Upper lobe of left lung (tissue), 6 donors: ENCODE measurements at regions not wholly inside any gene's neighbourhood (a gene's known extent, or its start where the extent isn't known, plus 50 kb on each side); places are given as distances from the start of the nearest gene placed in this dataset.

Source experiments
- ATAC-seq, 2 donors: fragments of 200-7000 bp; cut with Tn5 transposase; one replicate each; pipeline ENCODE4 v1.9.1; 2022; ENCODE audit warnings: mild to moderate bottlenecking in 2 of 2, moderate library complexity in 2 of 2; ENCODE audit not compliant: low FRiP score in 2 of 2
- DNase-seq, 2 donors: peaks; one replicate each; pipeline ENCODE4 v3.0.0-alpha.2; 2019 to 2020
- H3K27ac ChIP-seq, 4 donors: fragments of 200-600 bp; sonication (generic); one replicate each; pipeline ENCODE4 v1.5.1; 2016 to 2019
- H3K27me3 ChIP-seq, 4 donors: fragments of 200-600 bp; sonication (generic); one replicate each; pipeline ENCODE4 v1.5.1; 2017 to 2019
- H3K36me3 ChIP-seq, 4 donors: fragments of 200-600 bp; sonication (generic); one replicate each; pipeline ENCODE4 v1.5.1; 2016 to 2019
- H3K4me1 ChIP-seq, 4 donors: fragments of 200-600 bp; sonication (generic); one replicate each; pipeline ENCODE4 v1.5.1; 2018 to 2019
- H3K4me3 ChIP-seq, 4 donors: fragments of 200-600 bp; sonication (generic); one replicate each; pipeline ENCODE4 v1.5.1; 2017 to 2019; ENCODE audit warnings: mild to moderate bottlenecking in 2 of 4, moderate library complexity in 1 of 4
- H3K9me3 ChIP-seq, 4 donors: fragments of 200-600 bp; sonication (generic); one replicate each; pipeline ENCODE4 v1.5.1; 2018 to 2019
- EP300 ChIP-seq, 4 donors: sonication (generic); formaldehyde crosslinking; IDR thresholded peaks; one replicate each; pipeline ENCODE4 v1.5.1; 2017; ENCODE audit warnings: antibody characterized with exemption in 4 of 4, control low read depth in 2 of 4
- POLR2A ChIP-seq, 4 donors: fragments of 450-650 bp; IDR thresholded peaks; one replicate each; pipeline ENCODE4 v1.5.1; 2016 to 2017; ENCODE audit warnings: antibody characterized with exemption in 4 of 4, mild to moderate bottlenecking in 2 of 4
- POLR2AphosphoS5 ChIP-seq, 2 donors: sonication (generic); formaldehyde crosslinking; IDR thresholded peaks; one replicate each; pipeline ENCODE4 v1.5.1; 2017; ENCODE audit warnings: antibody characterized with exemption in 2 of 2
- WGBS, 2 donors: methylation state at CpG; one replicate each; pipeline ENCODE4 v1.1.5; 2017 to 2018; 5-methylcytosine and 5-hydroxymethylcytosine counted together
- TF ChIP-seq, protein P1 (sequence below), 6 experiments: fragments of 450-650 bp in 4 of 6; fragments of 200-600 bp in 2 of 6; sonication (generic) in 2 of 6; IDR thresholded peaks; one replicate each; pipeline ENCODE4 v1.5.1; 2016 to 2019; ENCODE audit warnings: antibody characterized with exemption in 6 of 6
- donor health status: DM: no; HTN: no; CAD: no; lungs with moderate emphysema.
- donor health status: DM: no; HTN: yes; CAD: no; lungs with severe emphysema.

DNA sequence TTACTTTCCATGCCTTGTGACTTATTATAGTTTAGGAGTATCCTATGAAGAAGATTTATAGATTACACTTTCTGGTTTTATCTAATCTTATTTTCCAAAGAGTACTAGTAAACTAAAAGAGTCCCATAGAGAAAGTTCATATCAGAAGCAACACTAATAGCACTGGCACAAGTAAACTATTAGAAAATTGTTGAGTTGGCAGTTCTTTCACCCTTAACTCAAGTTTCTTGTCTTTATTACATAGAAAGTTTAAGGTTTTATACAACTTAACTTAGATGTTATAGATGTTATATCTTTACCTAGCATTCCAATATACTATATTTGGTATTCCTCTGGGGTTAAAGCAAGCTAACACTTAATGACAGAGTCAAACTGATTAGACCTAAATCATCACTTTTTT, 437.8 kb upstream of the ARRDC3 start:
- no peaks in the 10 kb centered on the region for H3K4me1 ChIP-seq
- H3K27ac ChIP-seq = no peak overlapping the region
- DNase-seq (no peak), ATAC-seq (no peak)
- TF ChIP-seq, protein P1, sequence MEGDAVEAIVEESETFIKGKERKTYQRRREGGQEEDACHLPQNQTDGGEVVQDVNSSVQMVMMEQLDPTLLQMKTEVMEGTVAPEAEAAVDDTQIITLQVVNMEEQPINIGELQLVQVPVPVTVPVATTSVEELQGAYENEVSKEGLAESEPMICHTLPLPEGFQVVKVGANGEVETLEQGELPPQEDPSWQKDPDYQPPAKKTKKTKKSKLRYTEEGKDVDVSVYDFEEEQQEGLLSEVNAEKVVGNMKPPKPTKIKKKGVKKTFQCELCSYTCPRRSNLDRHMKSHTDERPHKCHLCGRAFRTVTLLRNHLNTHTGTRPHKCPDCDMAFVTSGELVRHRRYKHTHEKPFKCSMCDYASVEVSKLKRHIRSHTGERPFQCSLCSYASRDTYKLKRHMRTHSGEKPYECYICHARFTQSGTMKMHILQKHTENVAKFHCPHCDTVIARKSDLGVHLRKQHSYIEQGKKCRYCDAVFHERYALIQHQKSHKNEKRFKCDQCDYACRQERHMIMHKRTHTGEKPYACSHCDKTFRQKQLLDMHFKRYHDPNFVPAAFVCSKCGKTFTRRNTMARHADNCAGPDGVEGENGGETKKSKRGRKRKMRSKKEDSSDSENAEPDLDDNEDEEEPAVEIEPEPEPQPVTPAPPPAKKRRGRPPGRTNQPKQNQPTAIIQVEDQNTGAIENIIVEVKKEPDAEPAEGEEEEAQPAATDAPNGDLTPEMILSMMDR (IDR thresholded peaks at IDR 0.05) = no peak
- TF ChIP-seq POLR2AphosphoS5 (IDR thresholded peaks at IDR 0.05) (no peak), POLR2A (IDR thresholded peaks at IDR 0.05) (no peak), EP300 (IDR thresholded peaks at IDR 0.05) (no peak)
- H3K9me3 ChIP-seq = no peaks in the 10 kb centered on the region
- H3K27me3 ChIP-seq = no peaks in the 10 kb centered on the region
- H3K4me3 ChIP-seq = no peak overlapping the region
- no peaks in the 10 kb centered on the region for H3K36me3 ChIP-seq

DNA sequence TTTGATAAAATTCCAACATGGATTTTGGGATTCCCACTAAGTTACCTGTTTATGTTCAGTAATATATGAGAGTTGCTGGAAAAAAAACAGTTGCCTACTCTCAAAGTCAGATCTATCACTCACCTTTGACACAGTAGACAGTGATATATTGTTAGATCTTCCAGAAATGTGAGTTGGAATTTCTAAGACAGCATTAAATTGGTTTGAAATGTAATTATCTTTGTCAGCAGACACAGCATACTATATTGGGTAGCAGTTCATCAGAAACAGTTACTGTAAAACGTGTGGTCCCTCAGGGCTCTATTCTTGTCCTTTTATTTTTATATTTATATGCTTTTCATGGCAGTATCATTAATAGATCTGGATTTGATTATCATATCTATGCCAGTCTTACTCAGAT, 433.6 kb upstream of the ARRDC3 start:
- H3K36me3 ChIP-seq = no peaks in the 10 kb centered on the region
- H3K27ac ChIP-seq = no peak overlapping the region
- ATAC-seq (no peak), DNase-seq (no peak)
- TF ChIP-seq, protein P1 (IDR thresholded peaks at IDR 0.05) = no peak
- no peak for TF ChIP-seq POLR2AphosphoS5 (IDR thresholded peaks at IDR 0.05)
- H3K4me3 ChIP-seq = no peak overlapping the region
- no peaks in the 10 kb centered on the region for H3K9me3 ChIP-seq
- 0 to 20% methylated on average over 1 of the region's 1 CpG for WGBS, 2 donors
- H3K4me1 ChIP-seq = no peaks in the 10 kb centered on the region
- no peaks in the 10 kb centered on the region for H3K27me3 ChIP-seq

DNA sequence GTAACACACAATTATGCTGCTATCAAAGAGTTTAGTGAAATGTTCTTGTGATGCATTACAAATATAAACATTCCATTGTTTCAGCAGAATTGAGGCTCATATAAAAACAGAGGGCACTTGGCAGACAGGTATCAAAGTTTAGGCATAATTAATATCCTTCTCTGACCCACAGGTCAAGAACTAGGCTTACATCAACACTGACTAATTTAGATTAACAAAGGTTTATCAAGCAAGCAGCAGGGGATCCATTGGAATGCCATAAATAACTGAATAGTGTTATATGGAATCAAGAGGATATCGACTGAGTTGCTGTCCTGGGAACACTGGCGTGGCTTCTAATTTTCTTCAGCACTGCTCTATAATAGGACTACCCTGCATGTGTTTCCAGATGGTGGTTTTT, 414.5 kb upstream of the ARRDC3 start:
- no peak overlapping the region for H3K4me3 ChIP-seq
- ATAC-seq (no peak), DNase-seq (no peak)
- WGBS, 2 donors = 62 to 76% methylated on average over 2 of the region's 2 CpGs
- no peaks in the 10 kb centered on the region for H3K36me3 ChIP-seq
- H3K27me3 ChIP-seq = no peaks in the 10 kb centered on the region
- peaks cover 0 to 9% (median 2%) of the 10 kb centered on the region in 4 donors for H3K9me3 ChIP-seq
- H3K27ac ChIP-seq = no peak overlapping the region
- no peaks in the 10 kb centered on the region for H3K4me1 ChIP-seq
- TF ChIP-seq, protein P1 (IDR thresholded peaks at IDR 0.05) = no peak
- TF ChIP-seq EP300 (IDR thresholded peaks at IDR 0.05) (no peak), POLR2AphosphoS5 (IDR thresholded peaks at IDR 0.05) (no peak), POLR2A (IDR thresholded peaks at IDR 0.05) (no peak)

DNA sequence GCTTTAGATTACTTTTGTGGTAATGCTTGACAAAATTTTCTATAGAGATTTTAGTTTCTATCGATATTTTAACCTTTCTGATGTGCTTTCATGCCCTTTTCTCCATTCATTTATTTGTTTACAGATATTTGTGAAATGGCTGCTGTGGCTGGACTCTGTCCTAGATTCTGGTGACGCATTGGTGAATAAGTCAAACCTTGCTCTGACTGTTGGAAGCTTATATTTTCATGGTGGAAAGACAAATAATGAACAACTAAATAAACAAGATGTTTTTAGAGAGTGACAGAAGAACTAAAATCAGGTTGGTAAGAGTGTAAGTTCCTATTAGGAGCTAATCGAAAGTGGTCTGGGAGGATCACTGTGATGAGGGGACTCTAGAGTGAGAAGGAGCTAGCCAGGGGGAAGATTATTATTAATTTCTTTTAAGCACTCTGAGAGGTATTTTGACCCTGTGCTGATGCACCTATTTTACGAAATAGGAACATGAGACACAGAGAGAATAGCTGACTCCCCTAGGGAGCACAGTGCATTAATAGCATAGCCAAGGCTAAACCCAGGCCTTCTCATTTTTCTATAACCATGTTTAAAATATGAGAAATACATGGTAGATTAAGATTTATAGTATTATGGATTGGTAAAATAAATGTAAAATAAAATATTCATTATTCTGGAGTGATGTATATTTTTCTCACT, 411.9 kb upstream of the ARRDC3 start:
- no peaks in the 10 kb centered on the region for H3K27me3 ChIP-seq
- no peak overlapping the region for H3K4me3 ChIP-seq
- DNase-seq (no peak), ATAC-seq (no peak)
- H3K4me1 ChIP-seq = no peaks in the 10 kb centered on the region
- no peak for TF ChIP-seq POLR2A (IDR thresholded peaks at IDR 0.05)
- no peak for TF ChIP-seq EP300 (IDR thresholded peaks at IDR 0.05)
- TF ChIP-seq POLR2AphosphoS5 (IDR thresholded peaks at IDR 0.05) = no peak
- TF ChIP-seq, protein P1 (IDR thresholded peaks at IDR 0.05) = no peak
- 80 to 87% methylated on average over 4 of the region's 4 CpGs for WGBS, 2 donors
- no peaks in the 10 kb centered on the region for H3K36me3 ChIP-seq
- H3K9me3 ChIP-seq = no peaks in the 10 kb centered on the region
- H3K27ac ChIP-seq = no peak overlapping the region

DNA sequence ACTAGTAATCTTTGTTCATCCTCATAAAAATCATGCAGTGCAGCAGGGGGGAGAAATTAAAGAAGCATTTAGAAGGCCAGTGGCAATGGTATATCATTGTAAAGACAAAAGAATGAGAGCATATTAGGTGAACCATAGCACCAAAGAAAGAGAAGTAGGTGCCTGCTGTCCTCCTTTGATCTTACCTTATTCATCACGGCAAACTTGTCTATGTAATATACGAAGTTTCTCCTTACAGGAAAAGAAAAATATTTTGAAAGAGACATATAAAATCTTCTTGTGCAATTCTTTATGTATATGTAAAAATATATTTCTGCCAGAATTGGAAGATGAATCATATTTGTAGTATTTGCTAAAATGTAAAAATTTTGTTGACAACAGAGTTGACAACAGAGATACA, 411.3 kb upstream of the ARRDC3 start:
- DNase-seq = no peak
- no peak overlapping the region for H3K27ac ChIP-seq
- WGBS, 2 donors = 43 to 55% methylated on average over 2 of the region's 2 CpGs
- no peaks in the 10 kb centered on the region for H3K4me1 ChIP-seq
- no peaks in the 10 kb centered on the region for H3K9me3 ChIP-seq
- no peak overlapping the region for H3K4me3 ChIP-seq
- no peaks in the 10 kb centered on the region for H3K36me3 ChIP-seq
- TF ChIP-seq POLR2A (IDR thresholded peaks at IDR 0.05) (no peak), POLR2AphosphoS5 (IDR thresholded peaks at IDR 0.05) (no peak), EP300 (IDR thresholded peaks at IDR 0.05) (no peak)
- TF ChIP-seq, protein P1 (IDR thresholded peaks at IDR 0.05) = no peak
- no peaks in the 10 kb centered on the region for H3K27me3 ChIP-seq
- ATAC-seq = no peak
